ENCODE measurements at regions not wholly inside any gene's neighbourhood (a gene's known extent, or its start where the extent isn't known, plus 50 kb on each side); places are given as distances from the start of the nearest gene placed in this dataset.

GRCh38 chr9:110135846-110136245 lies 72.1 kb downstream of the C9orf152 start:
- dilution Hi-C loops (cut with HindIII; ENCODE audit: low sequenced_read_pairs, unreplicated experiment), result no loop called here
- ATAC-seq (ENCODE audit: low read depth) (peak; percentile 42; the same call in 1 of the 2 replicates), DNase-seq (peak; percentile 44)
- CTCF ChIA-PET, result no interaction called here
- H2AFZ ChIP-seq (replicated peaks; ENCODE audit: low read length, poor library complexity), result no peak overlapping the region
- H4K91ac ChIP-seq (ENCODE audit: insufficient read depth, low read depth, low read length), result no peak overlapping the region; the same call in 1 of the 2 replicates
- no peak overlapping the region for H2AK9ac ChIP-seq (replicated peaks; ENCODE audit: low read depth, low read length, poor library complexity)
- BruUV-seq (replicated peaks), result no TSS peak
- no peak overlapping the region for H2BK15ac ChIP-seq (ENCODE audit: low read depth, low read length)
- no peak overlapping the region; the same call in 1 of the 2 replicates for H3K18ac ChIP-seq (ENCODE audit: low read depth, low read length)
- H3K79me1 ChIP-seq (ENCODE audit: low read depth in 1 of 2, low read length in 2 of 2), result peaks cover 29 to 83% of the 10 kb centered on the region in 2 experiments
- no peak overlapping the region for H3K9ac ChIP-seq (ENCODE audit: low read depth, low read length)
- peaks cover 35% of the 10 kb centered on the region for H3K4me1 ChIP-seq (ENCODE audit: control insufficient read depth, insufficient read depth, low read length)
- H3K4ac ChIP-seq (ENCODE audit: low read depth, low read length), result peak overlapping the region; percentile 22
- no peak overlapping the region for H4K5ac ChIP-seq (ENCODE audit: low read depth, low read length)
- peak overlapping the region; percentile 75; the same call in 1 of the 2 replicates for H3K14ac ChIP-seq (replicated peaks; ENCODE audit: low read depth, low read length)
- no peak overlapping the region for H3K4me3 ChIP-seq (ENCODE audit: insufficient read depth, low read depth, low read length)
- peak overlapping the region; percentile 3; the same call in 1 of the 2 replicates for H3K4me2 ChIP-seq (ENCODE audit: low read depth, low read length)
- POLR2A ChIA-PET (ENCODE audit: unreplicated experiment), result no interaction called here
- H2BK20ac ChIP-seq (ENCODE audit: low read depth, low read length), result peak overlapping the region; percentile 38; the same call in 1 of the 2 replicates
- H3K27me3 ChIP-seq (ENCODE audit: control insufficient read depth, insufficient read depth, low read length), result no peaks in the 10 kb centered on the region
- no peak overlapping the region for H3K56ac ChIP-seq (ENCODE audit: extremely low read depth, insufficient read depth, low read length)
- in situ Hi-C loops (cut with MboI; ENCODE audit: low sequenced_read_pairs), result no loop called here
- peak overlapping the region; percentile 66; the same call in 1 of the 2 replicates for H3K23ac ChIP-seq (ENCODE audit: low read depth, low read length)
- intact Hi-C loops (cut with micrococcal nuclease), result no loop called here
- peak overlapping the region; percentile 91; the same call in 1 of the 2 replicates for H2AK5ac ChIP-seq (ENCODE audit: low read depth, low read length)
- peak overlapping the region in 1 of 2 experiments; percentile 67; a peak in 1 of 4 replicates for H4K8ac ChIP-seq (ENCODE audit: low read depth in 2 of 2, low read length in 2 of 2)
- TF ChIP-seq CEBPB (IDR thresholded peaks at IDR 0.05; ENCODE audit: low read depth, low read length) (no peak), MXI1 (IDR thresholded peaks at IDR 0.05; ENCODE audit: borderline replicate concordance, low read depth, low read length) (no peak), NFE2L2 (IDR thresholded peaks at IDR 0.05; ENCODE audit: low read depth, low read length) (no peak), CTCF (conservative IDR thresholded peaks at IDR 0.05; ENCODE audit: low read depth, low read length) (no peak), RAD21 (IDR thresholded peaks at IDR 0.05; ENCODE audit: low read length) (no peak), MAFK (IDR thresholded peaks at IDR 0.05; ENCODE audit: low read depth, low read length) (no peak), RCOR1 (IDR thresholded peaks at IDR 0.05; ENCODE audit: insufficient replicate concordance, low read length) (no peak), MAZ (IDR thresholded peaks at IDR 0.05; ENCODE audit: borderline replicate concordance, low read depth, low read length) (no peak), BHLHE40 (IDR thresholded peaks at IDR 0.05; ENCODE audit: low read depth, low read length) (no peak), SMC3 (IDR thresholded peaks at IDR 0.05; ENCODE audit: low read depth, low read length) (no peak)
- TF ChIP-seq, protein P1, sequence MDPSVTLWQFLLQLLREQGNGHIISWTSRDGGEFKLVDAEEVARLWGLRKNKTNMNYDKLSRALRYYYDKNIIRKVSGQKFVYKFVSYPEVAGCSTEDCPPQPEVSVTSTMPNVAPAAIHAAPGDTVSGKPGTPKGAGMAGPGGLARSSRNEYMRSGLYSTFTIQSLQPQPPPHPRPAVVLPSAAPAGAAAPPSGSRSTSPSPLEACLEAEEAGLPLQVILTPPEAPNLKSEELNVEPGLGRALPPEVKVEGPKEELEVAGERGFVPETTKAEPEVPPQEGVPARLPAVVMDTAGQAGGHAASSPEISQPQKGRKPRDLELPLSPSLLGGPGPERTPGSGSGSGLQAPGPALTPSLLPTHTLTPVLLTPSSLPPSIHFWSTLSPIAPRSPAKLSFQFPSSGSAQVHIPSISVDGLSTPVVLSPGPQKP (IDR thresholded peaks at IDR 0.05; ENCODE audit: borderline replicate concordance, low read depth, low read length), result no peak
- TF ChIP-seq, protein P2, sequence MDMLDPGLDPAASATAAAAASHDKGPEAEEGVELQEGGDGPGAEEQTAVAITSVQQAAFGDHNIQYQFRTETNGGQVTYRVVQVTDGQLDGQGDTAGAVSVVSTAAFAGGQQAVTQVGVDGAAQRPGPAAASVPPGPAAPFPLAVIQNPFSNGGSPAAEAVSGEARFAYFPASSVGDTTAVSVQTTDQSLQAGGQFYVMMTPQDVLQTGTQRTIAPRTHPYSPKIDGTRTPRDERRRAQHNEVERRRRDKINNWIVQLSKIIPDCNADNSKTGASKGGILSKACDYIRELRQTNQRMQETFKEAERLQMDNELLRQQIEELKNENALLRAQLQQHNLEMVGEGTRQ (IDR thresholded peaks at IDR 0.05; ENCODE audit: low read depth, low read length), result no peak
- peaks cover 93% of the 10 kb centered on the region for H4K20me1 ChIP-seq (ENCODE audit: insufficient read depth, low read length)
- peak overlapping the region; percentile 22; the same call in 1 of the 2 replicates for H3K27ac ChIP-seq (ENCODE audit: insufficient read depth, low read length)
- H3K9me3 ChIP-seq (ENCODE audit: control insufficient read depth, insufficient read depth, low read length), result no peaks in the 10 kb centered on the region
- H3K36me3 ChIP-seq (ENCODE audit: control insufficient read depth, insufficient read depth, low read length), result peaks cover 33% of the 10 kb centered on the region
- no CpG with 5 or more reads among the region's 1 CpG for WGBS, 2 experiments (ENCODE audit: extremely low coverage in 2 of 2, insufficient read length in 1 of 2)
- H2BK5ac ChIP-seq (ENCODE audit: low read depth, low read length, poor library complexity, severe bottlenecking), result peak overlapping the region; percentile 63
- peaks cover 42% of the 10 kb centered on the region for H3K9me1 ChIP-seq (ENCODE audit: insufficient read depth, low read length)
- peak overlapping the region; percentile 70 for H2BK120ac ChIP-seq (ENCODE audit: low read depth, low read length)

Measured in IMR-90 (cell line).